ENCODE measurements at regions not wholly inside any gene's neighbourhood (a gene's known extent, or its start where the extent isn't known, plus 50 kb on each side); places are given as distances from the start of the nearest gene placed in this dataset.
"Not testable (repeated sequence)": the region's sequence is repeated elsewhere in the genome, so short reads cannot be mapped to it uniquely, and the experiment has no call there.

GRCh38 chr6:86500035-86500434 lies 437.3 kb upstream of the HTR1E start:
- no peak for TF ChIP-seq CTCF (conservative IDR thresholded peaks at IDR 0.05)
- Histone ChIP-seq H3K18ac (ENCODE audit: insufficient read length, low read depth, low read length) (no peak overlapping the region), H4K91ac (ENCODE audit: insufficient read length, low read depth, low read length) (no peak overlapping the region), H3K4ac (ENCODE audit: low read depth, low read length) (no peak overlapping the region), H2BK120ac (ENCODE audit: low read depth, low read length, poor library complexity, severe bottlenecking) (no peak overlapping the region), H3K27me3 (ENCODE audit: insufficient read depth, low read length) (no peaks in the 10 kb centered on the region), H3K14ac (ENCODE audit: insufficient read depth, low read length) (no peak overlapping the region), H2BK15ac (ENCODE audit: low read depth, low read length) (no peak overlapping the region), H3K79me2 (ENCODE audit: insufficient read depth, low read length) (no peaks in the 10 kb centered on the region), H2BK20ac (ENCODE audit: low read depth, low read length, poor library complexity, severe bottlenecking) (no peak overlapping the region), H4K8ac (replicated peaks; ENCODE audit: insufficient read length, low read depth, low read length) (no peak overlapping the region), H2BK5ac (ENCODE audit: insufficient read length, low read length) (no peak overlapping the region), H4K5ac (ENCODE audit: insufficient read length, low read depth, low read length) (no peak overlapping the region), H3K79me1 (ENCODE audit: insufficient read depth, low read depth, low read length, poor library complexity, severe bottlenecking) (no peaks in the 10 kb centered on the region), H3T11ph (ENCODE audit: low read length) (no peak overlapping the region), H2BK12ac (ENCODE audit: insufficient read length, low read depth, low read length) (no peak overlapping the region), H3K4me2 (ENCODE audit: insufficient read depth, insufficient read length, low read length) (no peak overlapping the region), H3K27ac (ENCODE audit: insufficient read length, low read depth, low read length) (no peak overlapping the region), H2AFZ (ENCODE audit: low read length) (no peak overlapping the region), H3K56ac (ENCODE audit: insufficient read length, low read depth, low read length) (no peak overlapping the region), H3K9ac (ENCODE audit: extremely low read depth, insufficient read length, low read length) (no peak overlapping the region), H2AK5ac (ENCODE audit: insufficient read length, low read length) (no peak overlapping the region), H4K20me1 (ENCODE audit: control insufficient read depth, insufficient read depth, insufficient read length) (no peaks in the 10 kb centered on the region), H3K9me3 (ENCODE audit: control insufficient read depth, low read depth, low read length) (peaks cover 12% of the 10 kb centered on the region), H3K23me2 (ENCODE audit: insufficient read length, low read depth, low read length, poor library complexity, severe bottlenecking) (no peaks in the 10 kb centered on the region), H3K23ac (ENCODE audit: insufficient read length, low read depth, low read length) (no peak overlapping the region), H3K4me1 (ENCODE audit: insufficient read depth, low read length) (no peaks in the 10 kb centered on the region)
- H3K4me3 Mint-ChIP-seq = no peak overlapping the region
- H3K9me3 Mint-ChIP-seq = peaks cover 41 to 44% of the 10 kb centered on the region in 2 experiments
- no peaks in the 10 kb centered on the region for H3K27me3 Mint-ChIP-seq (ENCODE audit: low read depth)
- no CpG with 5 or more reads among the region's 2 CpGs for WGBS (ENCODE audit: extremely low coverage, insufficient read length, low lambda C conversion rate)
- no peak overlapping the region for H3K27ac Mint-ChIP-seq
- no peak for DNase-seq
- H3K36me3 Mint-ChIP-seq (ENCODE audit: insufficient read depth in 1 of 3, low read depth in 3 of 3) = peaks cover 13 to 32% (median 25%) of the 10 kb centered on the region in 3 experiments
- no peaks in the 10 kb centered on the region for H3K4me1 Mint-ChIP-seq

- H4K8ac ChIP-seq (replicated peaks; ENCODE audit: insufficient read length, low read depth, low read length); H2BK5ac ChIP-seq (ENCODE audit: insufficient read length, low read length); H3K14ac ChIP-seq (ENCODE audit: insufficient read depth, low read length); H3K4me1 ChIP-seq (ENCODE audit: insufficient read depth, low read length); H3K56ac ChIP-seq (ENCODE audit: insufficient read length, low read depth, low read length); H2AK5ac ChIP-seq (ENCODE audit: insufficient read length, low read length); H2BK12ac ChIP-seq (ENCODE audit: insufficient read length, low read depth, low read length); H3K4ac ChIP-seq (ENCODE audit: low read depth, low read length); H3K79me1 ChIP-seq (ENCODE audit: insufficient read depth, low read depth, low read length, poor library complexity, severe bottlenecking); H2AFZ ChIP-seq (ENCODE audit: low read length); H3K27me3 ChIP-seq (ENCODE audit: insufficient read depth, low read length); H3K23me2 ChIP-seq (ENCODE audit: insufficient read length, low read depth, low read length, poor library complexity, severe bottlenecking); H3K79me2 ChIP-seq (ENCODE audit: insufficient read depth, low read length); H3K18ac ChIP-seq (ENCODE audit: insufficient read length, low read depth, low read length); H3K4me2 ChIP-seq (ENCODE audit: insufficient read depth, insufficient read length, low read length); H3T11ph ChIP-seq (ENCODE audit: low read length); H2BK120ac ChIP-seq (ENCODE audit: low read depth, low read length, poor library complexity, severe bottlenecking); H4K91ac ChIP-seq (ENCODE audit: insufficient read length, low read depth, low read length); H3K27ac ChIP-seq (ENCODE audit: insufficient read length, low read depth, low read length); H2BK15ac ChIP-seq (ENCODE audit: low read depth, low read length); DNase-seq; H2BK20ac ChIP-seq (ENCODE audit: low read depth, low read length, poor library complexity, severe bottlenecking); H3K27me3 Mint-ChIP-seq (ENCODE audit: low read depth); H3K4me3 Mint-ChIP-seq; H4K5ac ChIP-seq (ENCODE audit: insufficient read length, low read depth, low read length); H3K9ac ChIP-seq (ENCODE audit: extremely low read depth, insufficient read length, low read length); H3K23ac ChIP-seq (ENCODE audit: insufficient read length, low read depth, low read length); H4K20me1 ChIP-seq (ENCODE audit: control insufficient read depth, insufficient read depth, insufficient read length): not testable (repeated sequence)
- peaks cover 13% of the 10 kb centered on the region for H3K9me3 ChIP-seq (ENCODE audit: control insufficient read depth, low read depth, low read length)
- Mint-ChIP-seq H3K9me3 (peaks cover 30 to 32% of the 10 kb centered on the region in 2 experiments), H3K4me1 (peaks cover 29 to 33% of the 10 kb centered on the region in 2 experiments), H3K27ac (peak overlapping the region; percentile 14 to 23 (median 17); a peak in 3 of 7 replicates), H3K36me3 (ENCODE audit: insufficient read depth in 1 of 3, low read depth in 3 of 3) (peaks cover 3 to 26% (median 5%) of the 10 kb centered on the region in 3 experiments; a peak in 6 of 7 replicates)
- no CpG with 5 or more reads among the region's 3 CpGs for WGBS (ENCODE audit: extremely low coverage, insufficient read length, low lambda C conversion rate)
Observed at GRCh38 chr6:86489042-86489441, 448.3 kb upstream of the HTR1E start.
